ENCODE measurements at regions not wholly inside any gene's neighbourhood (a gene's known extent, or its start where the extent isn't known, plus 50 kb on each side); places are given as distances from the start of the nearest gene placed in this dataset.

DNA sequence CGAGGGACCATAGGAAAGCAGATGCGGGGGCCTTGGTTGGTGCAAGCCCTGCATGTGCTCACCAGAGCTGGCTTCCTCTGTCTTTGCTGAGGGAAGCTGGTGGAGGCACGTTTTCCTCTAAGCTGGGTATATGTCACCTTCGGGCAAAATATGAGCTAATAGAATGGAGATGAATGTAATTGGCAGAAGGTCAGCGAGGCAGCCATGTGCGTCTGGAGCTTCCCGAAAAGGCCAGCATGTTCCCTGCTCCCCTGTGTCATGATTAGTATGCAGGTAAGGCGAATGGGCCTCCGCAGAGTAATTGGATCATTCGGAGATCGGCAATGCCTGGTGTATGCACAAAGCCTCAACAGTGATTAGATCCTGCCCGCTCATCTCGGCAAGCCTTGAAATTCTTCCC, 806.2 kb upstream of the EEF2KMT start:
- TF ChIP-seq, protein P1, sequence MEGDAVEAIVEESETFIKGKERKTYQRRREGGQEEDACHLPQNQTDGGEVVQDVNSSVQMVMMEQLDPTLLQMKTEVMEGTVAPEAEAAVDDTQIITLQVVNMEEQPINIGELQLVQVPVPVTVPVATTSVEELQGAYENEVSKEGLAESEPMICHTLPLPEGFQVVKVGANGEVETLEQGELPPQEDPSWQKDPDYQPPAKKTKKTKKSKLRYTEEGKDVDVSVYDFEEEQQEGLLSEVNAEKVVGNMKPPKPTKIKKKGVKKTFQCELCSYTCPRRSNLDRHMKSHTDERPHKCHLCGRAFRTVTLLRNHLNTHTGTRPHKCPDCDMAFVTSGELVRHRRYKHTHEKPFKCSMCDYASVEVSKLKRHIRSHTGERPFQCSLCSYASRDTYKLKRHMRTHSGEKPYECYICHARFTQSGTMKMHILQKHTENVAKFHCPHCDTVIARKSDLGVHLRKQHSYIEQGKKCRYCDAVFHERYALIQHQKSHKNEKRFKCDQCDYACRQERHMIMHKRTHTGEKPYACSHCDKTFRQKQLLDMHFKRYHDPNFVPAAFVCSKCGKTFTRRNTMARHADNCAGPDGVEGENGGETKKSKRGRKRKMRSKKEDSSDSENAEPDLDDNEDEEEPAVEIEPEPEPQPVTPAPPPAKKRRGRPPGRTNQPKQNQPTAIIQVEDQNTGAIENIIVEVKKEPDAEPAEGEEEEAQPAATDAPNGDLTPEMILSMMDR (IDR thresholded peaks at IDR 0.05 in 8 of 11, conservative IDR thresholded peaks at IDR 0.05 in 3 of 11): no peak
- TF ChIP-seq POLR2A (IDR thresholded peaks at IDR 0.05) (no peak), POLR2AphosphoS5 (IDR thresholded peaks at IDR 0.05) (no peak)
